MM.1S (cell line): ENCODE measurements at regions not wholly inside any gene's neighbourhood (a gene's known extent, or its start where the extent isn't known, plus 50 kb on each side); places are given as distances from the start of the nearest gene placed in this dataset.

ENCODE experiments used
- DNase-seq: peaks from one replicate; pipeline ENCODE4 v3.0.0-alpha.2; 2015
- H2AFZ ChIP-seq: fragments of 300-600 bp; sonication (generic); 2 replicates; pipeline ENCODE4 v1.6.0; 2016; ENCODE audit warnings: antibody characterized with exemption, low read length
- H3F3A ChIP-seq: fragments of 300-600 bp; sonication (generic); 2 replicates; pipeline ENCODE4 v1.6.1; 2016; ENCODE audit warnings: mild to moderate bottlenecking, antibody characterized with exemption, low read length, moderate library complexity, mixed read lengths; ENCODE audit not compliant: insufficient read depth
- H3K27ac ChIP-seq: fragments of 300-600 bp; sonication (generic); 2 replicates; pipeline ENCODE4 v1.5.1; 2016; ENCODE audit warnings: mild to moderate bottlenecking, low read length
- H3K27me3 ChIP-seq: fragments of 300-600 bp; sonication (generic); replicated peaks from 2 replicates; pipeline ENCODE4 v1.6.0; 2016; ENCODE audit warnings: low read length; ENCODE audit not compliant: insufficient read depth
- H3K36me3 ChIP-seq: fragments of 300-600 bp; sonication (generic); replicated peaks from 2 replicates; pipeline ENCODE4 v1.6.1; 2016; ENCODE audit warnings: mild to moderate bottlenecking, low read length, mixed read lengths; ENCODE audit not compliant: insufficient read depth
- H3K4me1 ChIP-seq: fragments of 300-600 bp; sonication (generic); 2 replicates; pipeline ENCODE4 v1.6.1; 2016; ENCODE audit warnings: low read length, mixed read lengths
- H3K4me2 ChIP-seq: fragments of 300-600 bp; sonication (generic); 2 replicates; pipeline ENCODE4 v1.6.0; 2016; ENCODE audit warnings: low read depth, low read length
- H3K4me3 ChIP-seq: fragments of 300-600 bp; sonication (generic); 2 replicates; pipeline ENCODE4 v1.5.1; 2016; ENCODE audit warnings: low read length, mixed read lengths
- H3K79me2 ChIP-seq: fragments of 300-600 bp; sonication (generic); 2 replicates; pipeline ENCODE4 v1.6.1; 2016; ENCODE audit warnings: mixed run types, low read length, mixed read lengths
- H3K9ac ChIP-seq: fragments of 300-600 bp; sonication (generic); 2 replicates; pipeline ENCODE4 v1.6.1; 2016; ENCODE audit warnings: low read length, mixed read lengths
- H3K9me2 ChIP-seq: fragments of 300-600 bp; sonication (generic); replicated peaks from 2 replicates; pipeline ENCODE4 v1.6.1; 2016; ENCODE audit warnings: mild to moderate bottlenecking, low read length, mixed read lengths; ENCODE audit not compliant: insufficient read depth
- H3K9me3 ChIP-seq: fragments of 300-600 bp; sonication (generic); replicated peaks from 2 replicates; pipeline ENCODE4 v1.6.1; 2016; ENCODE audit warnings: mild to moderate bottlenecking, low read length, mixed read lengths; ENCODE audit not compliant: insufficient read depth
- H4K20me1 ChIP-seq: fragments of 300-600 bp; sonication (generic); 2 replicates; pipeline ENCODE4 v1.6.1; 2016; ENCODE audit warnings: mild to moderate bottlenecking, low read length, moderate library complexity, mixed read lengths; ENCODE audit not compliant: insufficient read depth
- CTCF ChIP-seq: fragments of 300-600 bp; sonication (generic); IDR thresholded peaks from 2 replicates; pipeline ENCODE4 v1.5.1; 2016; ENCODE audit warnings: antibody characterized with exemption, low read length, mixed read lengths
- EZH2 ChIP-seq: fragments of 300-600 bp; sonication (generic); optimal IDR thresholded peaks from 2 replicates; pipeline ENCODE3; 2017; ENCODE audit warnings: low read depth, mild to moderate bottlenecking, antibody characterized with exemption, low read length, mixed read lengths
- EZH2phosphoT487 ChIP-seq: fragments of 300-600 bp; sonication (generic); IDR thresholded peaks from 2 replicates; pipeline ENCODE4 v1.6.1; 2018; ENCODE audit warnings: antibody characterized with exemption, low read length

GRCh38 chr21:31560479-31560878 lies 99.0 kb upstream of the SOD1 start:
- H3K9ac ChIP-seq, result peak overlapping the region; percentile 77; the same call in 1 of the 2 replicates
- H3K79me2 ChIP-seq, result peaks cover 48% of the 10 kb centered on the region
- H3K9me2 ChIP-seq, result no peaks in the 10 kb centered on the region
- H3K27ac ChIP-seq, result no peak overlapping the region
- peaks cover 26% of the 10 kb centered on the region for H3K4me1 ChIP-seq
- H3K27me3 ChIP-seq, result no peaks in the 10 kb centered on the region
- H3K4me2 ChIP-seq, result peak overlapping the region; percentile 83
- H3K36me3 ChIP-seq, result no peaks in the 10 kb centered on the region
- no peaks in the 10 kb centered on the region for H3K9me3 ChIP-seq
- no peaks in the 10 kb centered on the region for H4K20me1 ChIP-seq
- no peak for DNase-seq
- no peak overlapping the region for H2AFZ ChIP-seq
- TF ChIP-seq EZH2phosphoT487 (no peak), EZH2 (no peak), CTCF (no peak)
- H3F3A ChIP-seq, result peaks cover 24% of the 10 kb centered on the region
- H3K4me3 ChIP-seq, result peak overlapping the region; percentile 75; the same call in 1 of the 2 replicates

GRCh38 chr21:31559368-31560119 lies 99.9 kb upstream of the SOD1 start:
- no peaks in the 10 kb centered on the region for H3K9me2 ChIP-seq
- no peaks in the 10 kb centered on the region for H3K9me3 ChIP-seq
- H3K4me3 ChIP-seq, result peak overlapping the region; percentile 75
- H3K9ac ChIP-seq, result peak overlapping the region; percentile 77
- peak overlapping the region; percentile 83 for H3K4me2 ChIP-seq
- H3K27ac ChIP-seq, result peak overlapping the region; percentile 57
- peak overlapping the region; percentile 62 for H2AFZ ChIP-seq
- peaks cover 35% of the 10 kb centered on the region for H3K4me1 ChIP-seq
- peaks cover 57% of the 10 kb centered on the region for H3K79me2 ChIP-seq
- TF ChIP-seq EZH2 (no peak), CTCF (no peak; the same call in 1 of the 2 replicates), EZH2phosphoT487 (no peak)
- DNase-seq, result peak; percentile 99
- H4K20me1 ChIP-seq, result no peaks in the 10 kb centered on the region
- no peaks in the 10 kb centered on the region for H3K36me3 ChIP-seq
- peaks cover 33% of the 10 kb centered on the region for H3F3A ChIP-seq
- no peaks in the 10 kb centered on the region for H3K27me3 ChIP-seq

GRCh38 chr21:31558962-31559367 lies 100.5 kb upstream of the SOD1 start:
- Histone ChIP-seq H3K27ac (peak overlapping the region; percentile 57; the same call in 1 of the 2 replicates), H3K27me3 (no peaks in the 10 kb centered on the region), H3K4me2 (peak overlapping the region; percentile 83; the same call in 1 of the 2 replicates), H3K36me3 (no peaks in the 10 kb centered on the region), H3K9me3 (no peaks in the 10 kb centered on the region), H3K9ac (peak overlapping the region; percentile 77), H3K9me2 (no peaks in the 10 kb centered on the region), H3K4me1 (peaks cover 39% of the 10 kb centered on the region), H4K20me1 (no peaks in the 10 kb centered on the region), H3K79me2 (peaks cover 61% of the 10 kb centered on the region), H3F3A (peaks cover 39% of the 10 kb centered on the region), H2AFZ (peak overlapping the region; percentile 62), H3K4me3 (peak overlapping the region; percentile 91)
- DNase-seq, result peak; percentile 99
- TF ChIP-seq EZH2, result no peak
- TF ChIP-seq CTCF, result peak; percentile 48
